Activated naive CD8-positive, alpha-beta T cell treated with anti-CD3 and anti-CD28 coated beads, Interleukin-2, amount 50 U/mL, for 24 hours (primary cell): ENCODE measurements at regions not wholly inside any gene's neighbourhood (a gene's known extent, or its start where the extent isn't known, plus 50 kb on each side); places are given as distances from the start of the nearest gene placed in this dataset.
"Not testable (repeated sequence)": the region's sequence is repeated elsewhere in the genome, so short reads cannot be mapped to it uniquely, and the experiment has no call there.

Experiments
- ATAC-seq: fragments of 150-1000 bp; cut with Tn5 transposase; one replicate; pipeline ENCODE4 v1.10.0; 2021
- DNase-seq: peaks from one replicate; pipeline ENCODE4 v3.0.0; 2021
- H3K27ac Mint-ChIP-seq: one replicate; pipeline ENCODE4 v1.8.0; 2021; ENCODE audit warnings: mild to moderate bottlenecking, mixed read lengths
- H3K27me3 Mint-ChIP-seq: one replicate; pipeline ENCODE4 v1.8.0; 2021; ENCODE audit warnings: mixed read lengths
- H3K36me3 Mint-ChIP-seq: one replicate; pipeline ENCODE4 v1.8.0; 2021; ENCODE audit warnings: low read depth, mixed read lengths
- H3K4me1 Mint-ChIP-seq: one replicate; pipeline ENCODE4 v1.8.0; 2021; ENCODE audit warnings: mixed read lengths
- H3K4me3 Mint-ChIP-seq: one replicate; pipeline ENCODE4 v1.8.0; 2021; ENCODE audit warnings: mild to moderate bottlenecking, moderate library complexity, mixed read lengths
- H3K9me3 Mint-ChIP-seq: one replicate; pipeline ENCODE4 v1.8.0; 2021; ENCODE audit warnings: mixed read lengths

GRCh38 chr18:57942493-57942892 is 101.5 kb upstream of the NEDD4L start:
- Mint-ChIP-seq H3K4me3 (no peak overlapping the region), H3K27ac (no peak overlapping the region), H3K27me3 (peaks cover 15% of the 10 kb centered on the region), H3K36me3 (no peaks in the 10 kb centered on the region), H3K4me1 (no peaks in the 10 kb centered on the region), H3K9me3 (no peaks in the 10 kb centered on the region)
- ATAC-seq = no peak
- DNase-seq = no peak

GRCh38 chr18:57941841-57942489 is 102.1 kb upstream of the NEDD4L start:
- no peak for DNase-seq
- Mint-ChIP-seq H3K9me3 (no peaks in the 10 kb centered on the region), H3K4me1 (no peaks in the 10 kb centered on the region), H3K4me3 (no peak overlapping the region), H3K36me3 (no peaks in the 10 kb centered on the region), H3K27me3 (peaks cover 17% of the 10 kb centered on the region), H3K27ac (no peak overlapping the region)
- no peak for ATAC-seq

- DNase-seq = no peak
- no peak overlapping the region for H3K27ac Mint-ChIP-seq
- no peak overlapping the region for H3K4me3 Mint-ChIP-seq
- H3K9me3 Mint-ChIP-seq = no peaks in the 10 kb centered on the region
- no peaks in the 10 kb centered on the region for H3K4me1 Mint-ChIP-seq
- H3K36me3 Mint-ChIP-seq = no peaks in the 10 kb centered on the region
- H3K27me3 Mint-ChIP-seq = peaks cover 17% of the 10 kb centered on the region
- ATAC-seq = no peak
Measured at GRCh38 chr18:57940166-57940660, 103.8 kb upstream of the NEDD4L start.

GRCh38 chr18:57934375-57934774 is 109.7 kb upstream of the NEDD4L start:
- H3K9me3 Mint-ChIP-seq, H3K4me1 Mint-ChIP-seq, H3K4me3 Mint-ChIP-seq, ATAC-seq, DNase-seq, H3K27ac Mint-ChIP-seq, H3K36me3 Mint-ChIP-seq, H3K27me3 Mint-ChIP-seq: not testable (repeated sequence)

- peaks cover 7% of the 10 kb centered on the region for H3K4me1 Mint-ChIP-seq
- no peak for ATAC-seq
Measured at GRCh38 chr18:57931038-57931437, 113.0 kb upstream of the NEDD4L start.

GRCh38 chr18:57930476-57930875 is 113.5 kb upstream of the NEDD4L start:
- Mint-ChIP-seq H3K9me3 (no peaks in the 10 kb centered on the region), H3K4me1 (peaks cover 7% of the 10 kb centered on the region), H3K36me3 (no peaks in the 10 kb centered on the region), H3K27me3 (peaks cover 2% of the 10 kb centered on the region), H3K27ac (no peak overlapping the region), H3K4me3 (no peak overlapping the region)
- ATAC-seq (no peak), DNase-seq (no peak)

More at GRCh38 chr18:57931038-57931437, 113.0 kb upstream of the NEDD4L start:
- Mint-ChIP-seq H3K27me3 (peaks cover 2% of the 10 kb centered on the region), H3K27ac (no peak overlapping the region), H3K36me3 (no peaks in the 10 kb centered on the region), H3K9me3 (no peaks in the 10 kb centered on the region), H3K4me3 (no peak overlapping the region)
- DNase-seq = no peak

- ATAC-seq (no peak), DNase-seq (no peak)
- H3K36me3 Mint-ChIP-seq = no peaks in the 10 kb centered on the region
- H3K9me3 Mint-ChIP-seq = no peaks in the 10 kb centered on the region
- no peaks in the 10 kb centered on the region for H3K27me3 Mint-ChIP-seq
- no peak overlapping the region for H3K4me3 Mint-ChIP-seq
- peaks cover 7% of the 10 kb centered on the region for H3K4me1 Mint-ChIP-seq
- H3K27ac Mint-ChIP-seq = no peak overlapping the region
Measured at GRCh38 chr18:57929922-57930321, 114.1 kb upstream of the NEDD4L start.

GRCh38 chr18:57928466-57928865 is 115.6 kb upstream of the NEDD4L start:
- no peak overlapping the region for H3K4me3 Mint-ChIP-seq
- H3K9me3 Mint-ChIP-seq = no peaks in the 10 kb centered on the region
- DNase-seq = no peak
- no peak overlapping the region for H3K27ac Mint-ChIP-seq
- H3K36me3 Mint-ChIP-seq = no peaks in the 10 kb centered on the region
- ATAC-seq = no peak
- H3K27me3 Mint-ChIP-seq = no peaks in the 10 kb centered on the region
- H3K4me1 Mint-ChIP-seq = peaks cover 7% of the 10 kb centered on the region

GRCh38 chr18:57927511-57927910 is 116.5 kb upstream of the NEDD4L start:
- DNase-seq (no peak), ATAC-seq (no peak)
- no peak overlapping the region for H3K27ac Mint-ChIP-seq
- H3K36me3 Mint-ChIP-seq = no peaks in the 10 kb centered on the region
- H3K4me1 Mint-ChIP-seq = peaks cover 7% of the 10 kb centered on the region
- no peak overlapping the region for H3K4me3 Mint-ChIP-seq
- H3K9me3 Mint-ChIP-seq = no peaks in the 10 kb centered on the region
- no peaks in the 10 kb centered on the region for H3K27me3 Mint-ChIP-seq

GRCh38 chr18:57925706-57926105 is 118.3 kb upstream of the NEDD4L start:
- Mint-ChIP-seq H3K4me1 (no peaks in the 10 kb centered on the region), H3K4me3 (no peak overlapping the region), H3K27ac (no peak overlapping the region), H3K36me3 (no peaks in the 10 kb centered on the region), H3K9me3 (no peaks in the 10 kb centered on the region), H3K27me3 (no peaks in the 10 kb centered on the region)
- no peak for DNase-seq
- ATAC-seq = no peak

- Mint-ChIP-seq H3K4me1 (no peaks in the 10 kb centered on the region), H3K9me3 (no peaks in the 10 kb centered on the region), H3K36me3 (no peaks in the 10 kb centered on the region), H3K27ac (no peak overlapping the region), H3K4me3 (no peak overlapping the region), H3K27me3 (no peaks in the 10 kb centered on the region)
- ATAC-seq (no peak), DNase-seq (no peak)
Measured at GRCh38 chr18:57923611-57924010, 120.4 kb upstream of the NEDD4L start.

GRCh38 chr18:57922885-57923284 is 119.8 kb upstream of the ATP8B1 start:
- no peaks in the 10 kb centered on the region for H3K36me3 Mint-ChIP-seq
- ATAC-seq (no peak), DNase-seq (no peak)
- H3K9me3 Mint-ChIP-seq = no peaks in the 10 kb centered on the region
- no peaks in the 10 kb centered on the region for H3K4me1 Mint-ChIP-seq
- H3K27ac Mint-ChIP-seq = no peak overlapping the region
- H3K4me3 Mint-ChIP-seq = no peak overlapping the region
- peaks cover 1% of the 10 kb centered on the region for H3K27me3 Mint-ChIP-seq

GRCh38 chr18:57921708-57922107 is 118.6 kb upstream of the ATP8B1 start:
- no peak overlapping the region for H3K4me3 Mint-ChIP-seq
- no peaks in the 10 kb centered on the region for H3K9me3 Mint-ChIP-seq
- no peak overlapping the region for H3K27ac Mint-ChIP-seq
- H3K27me3 Mint-ChIP-seq = peaks cover 1% of the 10 kb centered on the region
- ATAC-seq = peak; percentile 71
- no peak for DNase-seq
- H3K4me1 Mint-ChIP-seq = no peaks in the 10 kb centered on the region
- H3K36me3 Mint-ChIP-seq = no peaks in the 10 kb centered on the region

GRCh38 chr18:57920036-57920435 is 116.9 kb upstream of the ATP8B1 start:
- no peaks in the 10 kb centered on the region for H3K36me3 Mint-ChIP-seq

GRCh38 chr18:57918601-57919000 is 115.5 kb upstream of the ATP8B1 start:
- DNase-seq = no peak
- Mint-ChIP-seq H3K27ac (no peak overlapping the region), H3K36me3 (no peaks in the 10 kb centered on the region), H3K27me3 (peaks cover 1% of the 10 kb centered on the region), H3K9me3 (no peaks in the 10 kb centered on the region), H3K4me3 (no peak overlapping the region), H3K4me1 (peaks cover 10% of the 10 kb centered on the region)
- no peak for ATAC-seq

More at GRCh38 chr18:57920036-57920435, 116.9 kb upstream of the ATP8B1 start:
- H3K4me1 Mint-ChIP-seq = peaks cover 10% of the 10 kb centered on the region
- no peak for DNase-seq
- no peak for ATAC-seq
- peaks cover 1% of the 10 kb centered on the region for H3K27me3 Mint-ChIP-seq
- H3K9me3 Mint-ChIP-seq = no peaks in the 10 kb centered on the region
- H3K4me3 Mint-ChIP-seq = no peak overlapping the region
- no peak overlapping the region for H3K27ac Mint-ChIP-seq

- H3K27ac Mint-ChIP-seq = no peak overlapping the region
- peaks cover 10% of the 10 kb centered on the region for H3K4me1 Mint-ChIP-seq
- no peaks in the 10 kb centered on the region for H3K9me3 Mint-ChIP-seq
- ATAC-seq (no peak), DNase-seq (no peak)
- no peaks in the 10 kb centered on the region for H3K36me3 Mint-ChIP-seq
- H3K27me3 Mint-ChIP-seq = peaks cover 1% of the 10 kb centered on the region
- H3K4me3 Mint-ChIP-seq = no peak overlapping the region
Measured at GRCh38 chr18:57916684-57917083, 113.6 kb upstream of the ATP8B1 start.
